ENCODE measurements at regions not wholly inside any gene's neighbourhood (a gene's known extent, or its start where the extent isn't known, plus 50 kb on each side); places are given as distances from the start of the nearest gene placed in this dataset.

GRCh38 chr3:18649666-18650363, 224.7 kb upstream of the SATB1 start:
- H3K36me3 ChIP-seq (ENCODE audit: control insufficient read depth in 1 of 2, insufficient read depth in 2 of 2, low read length in 2 of 2), result no peaks in the 10 kb centered on the region
- H2BK12ac ChIP-seq (ENCODE audit: low read length), result no peak overlapping the region
- no peak for DNase-seq
- H3K4me2 ChIP-seq (ENCODE audit: low read length), result no peak overlapping the region
- no peak overlapping the region for H2BK5ac ChIP-seq (ENCODE audit: low read depth, low read length, poor library complexity)
- H4K12ac ChIP-seq (ENCODE audit: low read depth, low read length), result no peak overlapping the region
- no peak overlapping the region for H3K14ac ChIP-seq (ENCODE audit: low read length)
- no peak overlapping the region for H2AFZ ChIP-seq (ENCODE audit: insufficient read depth, low read length, poor library complexity)
- no peaks in the 10 kb centered on the region for H3K79me1 ChIP-seq (ENCODE audit: low read length)
- WGBS (ENCODE audit: extremely low coverage, insufficient coverage, insufficient read length), result no CpG with 5 or more reads among the region's 4 CpGs
- no peaks in the 10 kb centered on the region for H3K4me1 ChIP-seq (ENCODE audit: control insufficient read depth in 1 of 2, insufficient read depth in 2 of 2, low read length in 2 of 2)
- no peak overlapping the region for H4K91ac ChIP-seq (ENCODE audit: low read depth, low read length)
- no peak overlapping the region for H2BK120ac ChIP-seq (ENCODE audit: insufficient read depth, low read length, poor library complexity)
- H3K9me3 ChIP-seq (ENCODE audit: insufficient read depth, low read depth, low read length), result no peaks in the 10 kb centered on the region
- no peak overlapping the region for H3K27ac ChIP-seq (ENCODE audit: low read depth, low read length)
- H4K8ac ChIP-seq (ENCODE audit: low read depth, low read length), result no peak overlapping the region
- no peak overlapping the region for H3K23ac ChIP-seq (ENCODE audit: low read length)
- no peak overlapping the region for H2AK5ac ChIP-seq (ENCODE audit: low read length)
- H3K4ac ChIP-seq (ENCODE audit: low read depth, low read length), result no peak overlapping the region
- no peaks in the 10 kb centered on the region for H3K79me2 ChIP-seq (ENCODE audit: control insufficient read depth, insufficient read depth, low read length, poor library complexity)
- H3K27me3 ChIP-seq (ENCODE audit: insufficient read depth, low read length), result no peaks in the 10 kb centered on the region
- no peak overlapping the region for H3K18ac ChIP-seq (ENCODE audit: low read length)
- H3K4me3 ChIP-seq (ENCODE audit: low read depth, low read length), result no peak overlapping the region
- H3K9ac ChIP-seq (ENCODE audit: low read length), result no peak overlapping the region

- no peak overlapping the region for H3K4me3 ChIP-seq (ENCODE audit: low read depth, low read length)
- H3K79me2 ChIP-seq (ENCODE audit: control insufficient read depth, insufficient read depth, low read length, poor library complexity), result no peaks in the 10 kb centered on the region
- H3K36me3 ChIP-seq (ENCODE audit: control insufficient read depth in 1 of 2, insufficient read depth in 2 of 2, low read length in 2 of 2), result no peaks in the 10 kb centered on the region
- H2BK5ac ChIP-seq (ENCODE audit: low read depth, low read length, poor library complexity), result no peak overlapping the region
- no peak for DNase-seq
- H3K14ac ChIP-seq (ENCODE audit: low read length), result no peak overlapping the region
- no peak overlapping the region for H2BK120ac ChIP-seq (ENCODE audit: insufficient read depth, low read length, poor library complexity)
- no peak overlapping the region for H3K4ac ChIP-seq (ENCODE audit: low read depth, low read length)
- H3K27ac ChIP-seq (ENCODE audit: low read depth, low read length), result no peak overlapping the region
- no peak overlapping the region for H3K9ac ChIP-seq (ENCODE audit: low read length)
- no peak overlapping the region for H4K12ac ChIP-seq (ENCODE audit: low read depth, low read length)
- no peaks in the 10 kb centered on the region for H3K27me3 ChIP-seq (ENCODE audit: insufficient read depth, low read length)
- H3K9me3 ChIP-seq (ENCODE audit: insufficient read depth, low read depth, low read length), result no peaks in the 10 kb centered on the region
- no peaks in the 10 kb centered on the region for H3K79me1 ChIP-seq (ENCODE audit: low read length)
- H4K91ac ChIP-seq (ENCODE audit: low read depth, low read length), result no peak overlapping the region
- H2AK5ac ChIP-seq (ENCODE audit: low read length), result no peak overlapping the region
- H2AFZ ChIP-seq (ENCODE audit: insufficient read depth, low read length, poor library complexity), result no peak overlapping the region
- H3K4me2 ChIP-seq (ENCODE audit: low read length), result no peak overlapping the region
- WGBS (ENCODE audit: extremely low coverage, insufficient coverage, insufficient read length), result no CpG with 5 or more reads among the region's 1 CpG
- H4K8ac ChIP-seq (ENCODE audit: low read depth, low read length), result no peak overlapping the region
- H2BK12ac ChIP-seq (ENCODE audit: low read length), result no peak overlapping the region
- no peak overlapping the region for H3K18ac ChIP-seq (ENCODE audit: low read length)
- no peak overlapping the region for H3K23ac ChIP-seq (ENCODE audit: low read length)
- no peaks in the 10 kb centered on the region for H3K4me1 ChIP-seq (ENCODE audit: control insufficient read depth in 1 of 2, insufficient read depth in 2 of 2, low read length in 2 of 2)
Measured at GRCh38 chr3:18648868-18649462, 223.8 kb upstream of the SATB1 start.

DNA sequence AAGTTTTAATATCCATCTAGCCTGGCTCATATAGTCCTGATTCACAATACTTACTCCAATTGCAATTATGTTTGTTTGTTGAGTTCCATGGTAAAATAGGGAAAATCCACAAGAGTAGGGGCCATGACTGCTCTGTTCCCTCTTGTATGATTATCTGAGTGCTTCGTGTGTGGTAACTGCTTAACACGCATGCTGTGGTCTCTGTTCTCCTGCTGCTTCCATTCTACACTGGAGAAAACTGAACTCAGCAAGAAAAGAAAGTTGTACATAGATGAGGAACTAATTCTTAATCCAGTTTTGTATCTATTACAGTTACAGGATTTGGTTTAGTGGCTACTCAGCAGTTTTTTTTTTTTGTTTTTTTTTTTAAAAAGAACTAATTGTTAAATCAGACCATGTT, 223.0 kb upstream of the SATB1 start:
- no CpG with 5 or more reads among the region's 2 CpGs for WGBS (ENCODE audit: extremely low coverage, insufficient coverage, insufficient read length)
- no peak overlapping the region for H4K91ac ChIP-seq (ENCODE audit: low read depth, low read length)
- no peaks in the 10 kb centered on the region for H3K9me3 ChIP-seq (ENCODE audit: insufficient read depth, low read depth, low read length)
- H3K36me3 ChIP-seq (ENCODE audit: control insufficient read depth in 1 of 2, insufficient read depth in 2 of 2, low read length in 2 of 2), result no peaks in the 10 kb centered on the region
- H3K4me3 ChIP-seq (ENCODE audit: low read depth, low read length), result no peak overlapping the region
- no peak overlapping the region for H3K9ac ChIP-seq (ENCODE audit: low read length)
- H3K4me1 ChIP-seq (ENCODE audit: control insufficient read depth in 1 of 2, insufficient read depth in 2 of 2, low read length in 2 of 2), result no peaks in the 10 kb centered on the region
- no peak overlapping the region for H2BK12ac ChIP-seq (ENCODE audit: low read length)
- no peak overlapping the region for H3K4ac ChIP-seq (ENCODE audit: low read depth, low read length)
- no peaks in the 10 kb centered on the region for H3K27me3 ChIP-seq (ENCODE audit: insufficient read depth, low read length)
- no peak overlapping the region for H2AFZ ChIP-seq (ENCODE audit: insufficient read depth, low read length, poor library complexity)
- H3K4me2 ChIP-seq (ENCODE audit: low read length), result no peak overlapping the region
- H2BK5ac ChIP-seq (ENCODE audit: low read depth, low read length, poor library complexity), result no peak overlapping the region
- H2BK120ac ChIP-seq (ENCODE audit: insufficient read depth, low read length, poor library complexity), result no peak overlapping the region
- no peak overlapping the region for H4K12ac ChIP-seq (ENCODE audit: low read depth, low read length)
- no peak overlapping the region for H3K18ac ChIP-seq (ENCODE audit: low read length)
- no peak for DNase-seq
- no peaks in the 10 kb centered on the region for H3K79me2 ChIP-seq (ENCODE audit: control insufficient read depth, insufficient read depth, low read length, poor library complexity)
- H4K8ac ChIP-seq (ENCODE audit: low read depth, low read length), result no peak overlapping the region
- H3K27ac ChIP-seq (ENCODE audit: low read depth, low read length), result no peak overlapping the region
- no peak overlapping the region for H2AK5ac ChIP-seq (ENCODE audit: low read length)
- no peaks in the 10 kb centered on the region for H3K79me1 ChIP-seq (ENCODE audit: low read length)
- no peak overlapping the region for H3K23ac ChIP-seq (ENCODE audit: low read length)
- no peak overlapping the region for H3K14ac ChIP-seq (ENCODE audit: low read length)

DNA sequence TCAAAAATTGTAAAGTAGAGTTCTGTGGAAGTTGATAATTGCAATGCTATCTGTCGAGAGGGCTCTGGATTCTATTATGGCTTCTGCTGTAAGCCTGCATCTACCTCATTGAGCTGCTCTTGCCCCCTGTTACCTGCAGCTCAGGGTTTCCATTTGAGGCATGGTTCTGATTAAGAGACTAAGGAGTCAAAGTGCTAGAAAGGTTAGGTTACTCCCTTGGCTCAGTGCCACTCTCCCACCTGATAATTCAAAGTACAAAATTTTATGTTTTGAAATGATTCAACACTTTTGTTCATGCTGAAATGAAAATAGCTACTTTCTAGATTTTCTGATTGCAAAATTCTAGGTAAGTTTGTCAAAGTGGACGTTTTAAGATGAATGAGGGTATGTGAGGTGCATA, 220.5 kb upstream of the SATB1 start:
- Histone ChIP-seq H3K23ac (ENCODE audit: low read length) (no peak overlapping the region), H3K14ac (ENCODE audit: low read length) (no peak overlapping the region), H3K79me2 (ENCODE audit: control insufficient read depth, insufficient read depth, low read length, poor library complexity) (no peaks in the 10 kb centered on the region), H4K12ac (ENCODE audit: low read depth, low read length) (no peak overlapping the region), H3K4me3 (ENCODE audit: low read depth, low read length) (no peak overlapping the region), H3K36me3 (ENCODE audit: control insufficient read depth in 1 of 2, insufficient read depth in 2 of 2, low read length in 2 of 2) (no peaks in the 10 kb centered on the region), H3K27ac (ENCODE audit: low read depth, low read length) (no peak overlapping the region), H2BK120ac (ENCODE audit: insufficient read depth, low read length, poor library complexity) (no peak overlapping the region), H4K8ac (ENCODE audit: low read depth, low read length) (no peak overlapping the region), H3K79me1 (ENCODE audit: low read length) (no peaks in the 10 kb centered on the region), H4K91ac (ENCODE audit: low read depth, low read length) (no peak overlapping the region), H2AFZ (ENCODE audit: insufficient read depth, low read length, poor library complexity) (no peak overlapping the region), H2AK5ac (ENCODE audit: low read length) (no peak overlapping the region), H3K4ac (ENCODE audit: low read depth, low read length) (no peak overlapping the region), H3K4me1 (ENCODE audit: control insufficient read depth in 1 of 2, insufficient read depth in 2 of 2, low read length in 2 of 2) (no peaks in the 10 kb centered on the region), H3K9ac (ENCODE audit: low read length) (no peak overlapping the region), H3K9me3 (ENCODE audit: insufficient read depth, low read depth, low read length) (no peaks in the 10 kb centered on the region), H3K4me2 (ENCODE audit: low read length) (no peak overlapping the region), H2BK5ac (ENCODE audit: low read depth, low read length, poor library complexity) (no peak overlapping the region), H3K18ac (ENCODE audit: low read length) (no peak overlapping the region), H3K27me3 (ENCODE audit: insufficient read depth, low read length) (no peaks in the 10 kb centered on the region), H2BK12ac (ENCODE audit: low read length) (no peak overlapping the region)
- WGBS (ENCODE audit: extremely low coverage, insufficient coverage, insufficient read length), result no CpG with 5 or more reads among the region's 2 CpGs
- no peak for DNase-seq
